ENCODE measurements at regions not wholly inside any gene's neighbourhood (a gene's known extent, or its start where the extent isn't known, plus 50 kb on each side); places are given as distances from the start of the nearest gene placed in this dataset.
"Not testable (repeated sequence)": the region's sequence is repeated elsewhere in the genome, so short reads cannot be mapped to it uniquely, and the experiment has no call there.

- no peak for DNase-seq
These were observed 1850.2 kb upstream of the RAG2 start for GRCh38 chr11:38448284-38448683.

- no peak for DNase-seq
These were observed 1848.3 kb upstream of the RAG2 start for GRCh38 chr11:38446336-38446735.

GRCh38 chr11:38438091-38438490 is 1840.1 kb upstream of the RAG2 start:
- no peak for DNase-seq

- no peak for DNase-seq
These were observed 1827.5 kb upstream of the RAG2 start for GRCh38 chr11:38425578-38425977.

GRCh38 chr11:38423042-38423441 is 1825.0 kb upstream of the RAG2 start:
- no peak for DNase-seq

- no peak for DNase-seq
These were observed 1818.1 kb upstream of the RAG2 start for GRCh38 chr11:38416141-38416540.

- DNase-seq, result no peak
These were observed 1813.1 kb upstream of the RAG2 start for GRCh38 chr11:38411149-38411548.

GRCh38 chr11:38402063-38402462 is 1804.0 kb upstream of the RAG2 start:
- no peak for DNase-seq

GRCh38 chr11:38392176-38392575 is 1794.1 kb upstream of the RAG2 start:
- no peak for DNase-seq

GRCh38 chr11:38384568-38384967 is 1786.5 kb upstream of the RAG2 start:
- DNase-seq, result no peak

GRCh38 chr11:38365274-38365673 is 1767.2 kb upstream of the RAG2 start:
- DNase-seq, result no peak

GRCh38 chr11:38356255-38356654 is 1758.2 kb upstream of the RAG2 start:
- no peak for DNase-seq

- DNase-seq, result no peak
These were observed 1747.2 kb upstream of the RAG2 start for GRCh38 chr11:38345286-38345685.

- not testable (repeated sequence) for DNase-seq
These were observed 1743.6 kb upstream of the RAG2 start for GRCh38 chr11:38341612-38342011.

- no peak for DNase-seq
These were observed 1741.9 kb upstream of the RAG2 start for GRCh38 chr11:38339835-38340440.

GRCh38 chr11:38338022-38338421 is 1740.0 kb upstream of the RAG2 start:
- DNase-seq, result not testable (repeated sequence)

- DNase-seq, result no peak
These were observed 1734.0 kb upstream of the RAG2 start for GRCh38 chr11:38332046-38332445.

GRCh38 chr11:38330578-38330977 is 1732.5 kb upstream of the RAG2 start:
- DNase-seq, result no peak

- DNase-seq, result peak in 2 of 56 donors; percentile 4 to 5
These were observed 1726.1 kb upstream of the RAG2 start for GRCh38 chr11:38323961-38324761.

- DNase-seq, result no peak
These were observed 1717.1 kb upstream of the RAG2 start for GRCh38 chr11:38315151-38315550.

GRCh38 chr11:38307455-38307854 is 1709.4 kb upstream of the RAG2 start:
- DNase-seq, result no peak

- DNase-seq, result no peak
These were observed 1707.6 kb upstream of the RAG2 start for GRCh38 chr11:38305682-38306081.

- DNase-seq, result no peak
These were observed 1706.9 kb upstream of the RAG2 start for GRCh38 chr11:38304926-38305325.
